GM12892 (cell line): ENCODE measurements at regions not wholly inside any gene's neighbourhood (a gene's known extent, or its start where the extent isn't known, plus 50 kb on each side); places are given as distances from the start of the nearest gene placed in this dataset.

Experiments used
- POLR2A ChIP-seq: IDR thresholded peaks from 2 replicates; pipeline ENCODE4 v1.6.1; 2011; ENCODE audit warnings: low read depth, low read length, control low read depth
- POLR2AphosphoS5 ChIP-seq: IDR thresholded peaks from 2 replicates; pipeline ENCODE4 v1.6.1; 2011; ENCODE audit warnings: low read depth, low read length, control low read depth

DNA sequence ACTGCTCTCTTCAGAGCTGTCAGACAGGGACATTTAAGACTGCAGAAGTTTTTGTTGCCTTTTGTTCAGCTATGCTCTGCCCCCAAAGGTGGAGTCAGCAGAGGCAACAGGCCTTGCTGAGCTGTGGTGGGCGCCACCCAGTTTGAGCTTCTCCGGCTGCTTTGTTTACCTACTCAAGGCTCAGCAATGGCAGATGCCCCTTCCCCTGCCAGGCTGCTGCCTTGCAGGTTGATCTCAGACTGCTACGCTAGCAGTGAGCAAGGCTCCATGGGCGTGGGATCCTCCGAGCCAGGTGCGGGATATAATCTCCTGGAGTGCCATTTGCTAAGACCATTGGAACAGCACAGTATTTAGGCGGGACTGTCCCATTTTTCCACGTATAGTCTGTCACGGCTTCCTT is 371.4 kb upstream of the AMOT start:
- no peak for TF ChIP-seq POLR2AphosphoS5
- TF ChIP-seq POLR2A: no peak
